HL-60 (cell line): ENCODE measurements at regions not wholly inside any gene's neighbourhood (a gene's known extent, or its start where the extent isn't known, plus 50 kb on each side); places are given as distances from the start of the nearest gene placed in this dataset.

Source experiments
- DNase-seq, 2 experiments: peaks; one replicate each; pipeline ENCODE4 v3.0.0-alpha.2; 2010 to 2020; ENCODE audit warnings: low read depth in 1 of 2, low spot score in 1 of 2
- H3K27ac ChIP-seq: fragments of 250-450 bp; sonication (Bioruptor Pico); replicated peaks from 2 replicates; pipeline ENCODE4 v1.5.1; 2020; ENCODE audit warnings: mild to moderate bottlenecking, moderate library complexity
- H3K27me3 ChIP-seq: fragments of 250-450 bp; sonication (Bioruptor Pico); 2 replicates; pipeline ENCODE4 v1.5.1; 2021; ENCODE audit warnings: mild to moderate bottlenecking, moderate library complexity; ENCODE audit not compliant: insufficient read depth, poor library complexity, severe bottlenecking
- H3K4me3 ChIP-seq: replicated peaks from 2 replicates; pipeline ENCODE4 v1.5.1; 2011; ENCODE audit warnings: mild to moderate bottlenecking, control low read depth, low read length; ENCODE audit not compliant: insufficient read depth
- GABPA ChIP-seq: IDR thresholded peaks from 2 replicates; pipeline ENCODE4 v1.6.1; 2012; ENCODE audit warnings: low read depth
- POLR2AphosphoS5 ChIP-seq: IDR thresholded peaks from 2 replicates; pipeline ENCODE4 v1.6.1; 2012; ENCODE audit warnings: low read depth
- REST ChIP-seq: IDR thresholded peaks from 2 replicates; pipeline ENCODE4 v1.6.1; 2012; ENCODE audit warnings: low read depth; ENCODE audit not compliant: insufficient replicate concordance
- SPI1 ChIP-seq: IDR thresholded peaks from 2 replicates; pipeline ENCODE4 v1.6.1; 2012; ENCODE audit warnings: low read depth, mild to moderate bottlenecking, borderline replicate concordance
- TF ChIP-seq, protein P1 (sequence below): IDR thresholded peaks from one replicate; pipeline ENCODE4 v1.5.1; 2011; ENCODE audit warnings: low read length, control low read depth, inconsistent platforms; ENCODE audit not compliant: insufficient read depth

DNA sequence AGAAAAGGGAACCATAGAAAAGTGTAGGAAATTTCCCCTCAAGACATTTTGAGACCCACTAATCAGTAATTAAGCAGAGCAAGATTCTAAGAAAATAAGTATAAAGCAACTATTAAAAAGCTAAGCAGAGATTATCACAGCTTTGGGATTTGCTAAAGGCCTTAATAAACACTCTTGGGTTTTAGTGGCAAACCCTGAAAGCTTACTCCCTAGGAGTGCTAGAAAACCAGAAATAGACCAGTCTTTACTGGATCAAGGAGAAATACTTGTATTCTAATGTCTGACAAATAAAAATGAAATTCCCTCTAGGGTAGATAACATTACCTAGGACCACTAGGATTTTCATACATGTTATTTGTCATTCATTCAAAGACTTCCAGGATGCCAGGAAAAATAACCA is 510.8 kb downstream of the SPATA31D1 start:
- TF ChIP-seq GABPA: no peak
- no peak for TF ChIP-seq REST
- no peak for TF ChIP-seq SPI1
- TF ChIP-seq POLR2AphosphoS5: no peak
- TF ChIP-seq, protein P1, sequence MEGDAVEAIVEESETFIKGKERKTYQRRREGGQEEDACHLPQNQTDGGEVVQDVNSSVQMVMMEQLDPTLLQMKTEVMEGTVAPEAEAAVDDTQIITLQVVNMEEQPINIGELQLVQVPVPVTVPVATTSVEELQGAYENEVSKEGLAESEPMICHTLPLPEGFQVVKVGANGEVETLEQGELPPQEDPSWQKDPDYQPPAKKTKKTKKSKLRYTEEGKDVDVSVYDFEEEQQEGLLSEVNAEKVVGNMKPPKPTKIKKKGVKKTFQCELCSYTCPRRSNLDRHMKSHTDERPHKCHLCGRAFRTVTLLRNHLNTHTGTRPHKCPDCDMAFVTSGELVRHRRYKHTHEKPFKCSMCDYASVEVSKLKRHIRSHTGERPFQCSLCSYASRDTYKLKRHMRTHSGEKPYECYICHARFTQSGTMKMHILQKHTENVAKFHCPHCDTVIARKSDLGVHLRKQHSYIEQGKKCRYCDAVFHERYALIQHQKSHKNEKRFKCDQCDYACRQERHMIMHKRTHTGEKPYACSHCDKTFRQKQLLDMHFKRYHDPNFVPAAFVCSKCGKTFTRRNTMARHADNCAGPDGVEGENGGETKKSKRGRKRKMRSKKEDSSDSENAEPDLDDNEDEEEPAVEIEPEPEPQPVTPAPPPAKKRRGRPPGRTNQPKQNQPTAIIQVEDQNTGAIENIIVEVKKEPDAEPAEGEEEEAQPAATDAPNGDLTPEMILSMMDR: no peak
- Histone ChIP-seq H3K4me3 (no peak overlapping the region), H3K27ac (no peak overlapping the region), H3K27me3 (no peaks in the 10 kb centered on the region)
- DNase-seq: no peak

DNA sequence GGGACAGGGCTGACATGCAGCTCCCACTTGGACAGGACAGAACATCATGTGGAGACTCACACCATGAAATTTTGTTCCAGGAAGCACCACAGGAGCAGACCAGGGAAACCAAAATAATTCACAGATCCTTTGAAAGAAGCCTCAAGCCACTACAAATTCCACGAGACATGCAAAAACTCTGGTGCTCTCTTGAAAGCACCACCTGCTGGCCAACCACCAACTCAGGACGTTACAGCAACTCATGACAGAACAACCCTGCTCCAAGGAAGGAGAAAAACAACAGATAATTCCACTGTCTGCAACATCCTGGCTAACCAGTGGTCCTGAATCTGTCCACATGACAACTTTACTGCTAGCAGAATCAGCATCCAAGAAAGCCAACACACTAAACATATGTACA is 516.0 kb downstream of the SPATA31D1 start:
- no peak for DNase-seq
- TF ChIP-seq POLR2AphosphoS5 (no peak), SPI1 (no peak), GABPA (no peak), REST (no peak)
- TF ChIP-seq, protein P1: no peak
- no peak overlapping the region for H3K4me3 ChIP-seq
- H3K27me3 ChIP-seq: no peaks in the 10 kb centered on the region
- no peak overlapping the region for H3K27ac ChIP-seq

DNA sequence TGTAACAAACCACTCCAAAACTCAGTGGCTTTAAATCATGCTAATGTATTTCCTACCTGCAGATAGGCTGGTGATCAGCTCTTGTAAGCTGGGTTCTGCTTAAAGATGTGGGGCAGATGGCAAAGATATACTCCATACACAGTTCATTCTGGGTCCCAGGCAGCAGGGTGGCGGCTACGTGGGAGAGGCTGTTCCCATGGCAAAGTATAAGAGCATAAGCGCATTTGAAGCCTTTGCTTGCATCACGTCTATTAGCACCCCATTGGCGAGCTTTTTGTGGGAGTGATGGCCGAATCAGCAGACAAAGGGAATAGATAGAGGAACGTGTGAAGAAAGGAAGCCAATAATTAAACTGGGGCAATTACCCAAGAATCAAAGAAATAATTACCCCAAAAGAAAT is 523.1 kb downstream of the SPATA31D1 start:
- Histone ChIP-seq H3K27me3 (no peaks in the 10 kb centered on the region), H3K4me3 (no peak overlapping the region), H3K27ac (no peak overlapping the region)
- no peak for DNase-seq
- TF ChIP-seq GABPA (no peak), POLR2AphosphoS5 (no peak), SPI1 (no peak), REST (no peak)
- TF ChIP-seq, protein P1: no peak
